ENCODE measurements at regions not wholly inside any gene's neighbourhood (a gene's known extent, or its start where the extent isn't known, plus 50 kb on each side); places are given as distances from the start of the nearest gene placed in this dataset.

GRCh38 chr13:54597540-54598088 lies 1569.0 kb downstream of the OLFM4 start:
- TF ChIP-seq CTCF (IDR thresholded peaks at IDR 0.05) (no peak), ATF2 (CRISPR knock-in tag; IDR thresholded peaks at IDR 0.05; ENCODE audit: borderline replicate concordance, low read depth) (no peak), ATF6 (CRISPR knock-in tag; IDR thresholded peaks at IDR 0.05) (no peak), CREB1 (CRISPR knock-in tag; IDR thresholded peaks at IDR 0.05) (no peak), STAT6 (CRISPR knock-in tag; conservative IDR thresholded peaks at IDR 0.05; ENCODE audit: low read depth) (no peak), USF1 (CRISPR knock-in tag; IDR thresholded peaks at IDR 0.05) (no peak), PREB (CRISPR knock-in tag; IDR thresholded peaks at IDR 0.05; ENCODE audit: borderline replicate concordance) (no peak), USF2 (CRISPR knock-in tag; IDR thresholded peaks at IDR 0.05) (no peak), PRDM15 (CRISPR knock-in tag; IDR thresholded peaks at IDR 0.05) (no peak), E2F5 (CRISPR knock-in tag; IDR thresholded peaks at IDR 0.05) (no peak), MAX (CRISPR knock-in tag; IDR thresholded peaks at IDR 0.05) (no peak)
